Epidermal melanocyte (primary cell): ENCODE measurements at regions not wholly inside any gene's neighbourhood (a gene's known extent, or its start where the extent isn't known, plus 50 kb on each side); places are given as distances from the start of the nearest gene placed in this dataset.

ENCODE experiments used
- DNase-seq: peaks from one replicate; pipeline ENCODE4 v3.0.0; 2011; ENCODE audit warnings: low spot score; ENCODE audit not compliant: insufficient read length

DNA sequence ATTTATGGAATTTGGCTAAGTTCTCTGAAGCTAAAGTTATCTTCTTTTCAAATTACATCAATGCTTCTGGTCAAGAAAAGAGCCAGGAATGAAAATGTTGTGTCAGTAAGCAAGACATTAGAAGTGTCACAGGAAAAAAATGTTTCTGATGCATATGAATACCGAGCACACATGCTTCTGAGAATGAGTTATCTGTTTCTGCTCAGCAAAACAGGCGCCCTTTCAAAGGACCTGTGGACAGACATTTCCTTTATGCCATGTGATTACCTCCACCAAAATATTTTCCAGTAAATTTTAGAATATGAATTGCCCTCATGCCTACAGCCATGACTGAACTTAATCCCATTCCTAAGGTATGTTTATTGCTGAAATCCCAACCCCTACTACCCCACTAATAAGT lies 55.4 kb upstream of the RNF180 start:
- DNase-seq: no peak

DNA sequence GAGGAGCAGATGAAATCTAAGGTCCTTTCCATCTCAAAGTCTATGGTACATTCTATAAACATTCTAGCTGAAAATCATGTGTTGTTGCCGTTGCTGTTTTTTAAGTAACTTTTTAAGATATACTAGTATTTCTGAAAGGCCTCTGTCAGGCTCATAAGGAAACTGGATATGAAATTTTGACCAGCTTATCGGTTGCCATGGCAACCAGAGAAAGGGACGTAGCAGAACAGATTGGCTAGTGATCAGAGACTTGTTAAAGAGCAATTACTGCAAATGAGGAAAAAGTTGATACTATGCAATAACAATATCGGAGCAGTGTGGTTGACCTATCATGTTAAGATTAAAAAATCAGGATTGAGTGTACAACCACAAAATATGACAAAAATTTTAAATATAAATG lies 57.0 kb upstream of the RNF180 start:
- DNase-seq: no peak

DNA sequence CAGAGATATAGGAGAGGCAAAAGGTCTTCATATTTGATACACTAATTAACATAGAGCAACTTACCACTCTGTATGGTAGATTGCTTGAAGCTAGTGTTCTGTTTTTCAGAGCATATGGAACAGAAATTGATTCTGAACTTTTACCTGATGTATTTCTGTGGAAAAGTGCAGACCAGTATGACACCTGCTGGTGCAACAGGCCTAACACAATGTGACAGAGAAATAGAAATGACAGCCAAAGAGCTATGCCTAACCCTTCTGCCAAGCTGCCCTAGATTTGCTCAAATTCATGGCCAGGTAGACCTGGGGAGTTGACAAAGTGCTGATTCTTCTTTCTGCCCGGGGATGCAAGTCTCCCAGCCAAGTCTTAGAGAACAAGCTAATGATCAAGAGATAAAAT lies 65.4 kb upstream of the RNF180 start:
- no peak for DNase-seq

DNA sequence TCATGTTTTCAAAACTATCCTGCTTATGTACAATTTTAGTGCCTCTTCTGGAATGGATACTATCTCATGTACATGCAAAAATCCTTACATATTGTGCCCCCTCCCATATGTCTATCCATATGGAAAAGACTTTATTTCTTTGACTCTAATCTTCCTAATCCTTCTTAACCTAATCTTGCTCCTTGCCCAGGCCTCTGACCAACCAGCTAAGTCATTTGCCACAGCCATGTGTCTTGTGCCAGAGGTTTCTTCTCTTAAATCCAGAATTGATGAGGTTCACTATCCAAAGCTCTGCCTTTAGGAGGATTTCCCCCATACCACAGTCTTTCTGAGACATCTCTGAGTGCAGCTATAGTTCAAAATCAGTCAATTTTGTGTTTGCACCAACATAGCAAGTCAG lies 68.9 kb upstream of the RNF180 start:
- DNase-seq: no peak

DNA sequence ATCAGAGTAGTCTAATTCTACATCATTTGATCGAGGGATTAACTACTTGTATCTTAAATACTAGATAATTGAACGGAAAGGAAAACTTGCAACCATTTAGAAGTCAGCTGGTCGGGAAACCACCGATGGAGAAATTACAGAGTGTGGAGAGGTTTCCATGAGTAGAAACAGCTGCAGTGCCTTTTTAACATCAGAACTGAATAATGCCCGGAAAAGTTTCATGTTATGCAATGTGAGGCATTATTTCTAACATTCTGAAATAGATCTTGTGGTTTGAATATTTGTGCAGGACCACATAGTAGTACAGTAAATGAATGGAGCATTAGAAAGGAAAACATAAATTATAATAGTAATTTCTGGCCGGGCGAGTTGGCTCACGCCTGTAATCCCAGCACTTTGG lies 88.1 kb upstream of the RNF180 start:
- no peak for DNase-seq

DNA sequence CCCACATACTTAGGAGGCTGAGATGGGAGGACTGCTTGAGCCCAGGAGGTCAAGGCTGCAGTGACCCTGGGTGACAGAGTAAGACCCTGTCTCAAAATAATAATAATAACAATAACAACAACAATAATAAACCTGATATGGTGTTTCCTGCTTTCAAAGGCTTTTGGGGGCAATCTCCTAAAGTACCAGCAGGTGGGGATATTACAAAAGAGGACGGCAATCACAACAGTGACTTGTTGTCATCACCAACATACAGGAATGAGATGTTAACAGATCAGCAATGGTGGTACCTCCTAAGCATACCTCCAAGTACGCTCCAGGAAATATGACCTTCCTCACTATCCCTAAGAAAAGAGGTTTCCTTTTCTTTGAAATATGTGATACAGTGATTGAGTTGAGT lies 91.1 kb upstream of the RNF180 start:
- DNase-seq: peak; percentile 26

DNA sequence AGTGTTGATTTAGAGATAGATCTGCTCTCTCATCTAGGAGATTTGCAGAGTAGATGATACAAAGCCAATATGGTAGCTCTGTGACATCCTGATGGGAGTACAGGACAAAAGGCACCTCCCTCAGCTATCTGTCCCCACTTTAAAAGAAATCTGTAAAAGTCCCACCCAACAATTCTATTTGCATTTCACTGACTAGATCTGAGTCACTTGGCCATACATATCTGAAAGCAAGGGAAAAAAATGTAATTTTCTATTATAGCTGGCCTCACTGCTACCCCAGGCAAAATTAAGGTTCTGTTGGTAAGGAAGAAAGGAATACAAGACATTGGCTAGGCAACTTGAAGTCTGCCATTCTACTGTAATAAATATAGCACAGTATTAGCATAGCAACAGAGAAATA lies 96.2 kb upstream of the RNF180 start:
- DNase-seq: no peak

DNA sequence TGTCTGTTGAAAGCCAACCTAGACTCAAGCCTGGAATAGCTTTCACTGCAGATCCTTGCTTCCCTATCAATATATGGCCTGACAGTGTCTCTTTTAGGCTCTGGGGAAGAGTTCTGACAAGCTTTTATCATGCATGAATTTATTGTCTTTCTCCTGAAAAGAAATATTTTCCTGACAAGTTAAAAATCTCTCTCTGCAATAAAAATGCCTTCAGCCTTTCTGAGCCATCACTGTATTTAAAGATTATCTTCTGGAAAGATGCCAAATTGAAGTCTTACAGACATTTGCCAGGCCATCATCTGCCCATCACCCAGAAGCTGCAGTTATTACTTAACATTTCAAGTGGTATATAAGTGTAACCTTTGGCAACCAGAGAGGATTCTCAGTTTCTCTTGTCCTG lies 88.1 kb upstream of the HTR1A start:
- no peak for DNase-seq

DNA sequence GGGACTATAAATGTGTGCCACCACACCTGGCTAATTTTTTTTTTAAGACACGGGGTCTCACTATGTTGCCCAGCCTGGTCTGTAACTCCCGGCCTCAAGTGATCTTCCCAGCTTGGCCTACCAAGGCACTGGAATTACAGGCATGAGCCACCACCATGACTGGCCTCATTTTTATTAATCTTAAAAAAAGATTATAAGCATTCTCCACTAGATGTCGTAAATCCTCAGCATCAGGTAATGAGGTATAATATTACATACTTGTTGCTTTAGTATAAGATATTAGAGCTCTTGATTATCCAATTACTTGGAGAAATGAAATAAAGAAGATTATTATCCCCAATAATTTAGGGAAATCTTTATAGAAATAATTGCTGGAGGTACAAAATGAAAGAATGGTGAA lies 78.2 kb upstream of the HTR1A start:
- DNase-seq: no peak

DNA sequence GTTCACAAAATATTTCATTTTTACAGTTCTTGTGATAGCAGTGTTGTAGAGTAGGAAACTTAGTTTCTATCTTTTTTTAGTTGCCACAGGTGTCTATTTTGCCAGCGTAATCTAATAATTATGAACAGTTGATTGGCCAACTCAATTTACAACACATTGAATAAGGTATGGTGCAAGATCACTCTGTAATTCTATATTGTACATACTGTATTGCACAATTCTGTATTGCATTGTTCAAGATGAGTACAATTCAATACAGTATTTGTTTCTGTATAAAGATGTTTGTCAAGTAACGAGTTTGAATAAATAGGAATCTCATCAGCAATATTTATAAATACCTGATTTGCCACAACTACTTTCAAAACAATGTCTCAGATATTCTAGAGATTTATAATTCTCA lies 64.2 kb upstream of the HTR1A start:
- no peak for DNase-seq

DNA sequence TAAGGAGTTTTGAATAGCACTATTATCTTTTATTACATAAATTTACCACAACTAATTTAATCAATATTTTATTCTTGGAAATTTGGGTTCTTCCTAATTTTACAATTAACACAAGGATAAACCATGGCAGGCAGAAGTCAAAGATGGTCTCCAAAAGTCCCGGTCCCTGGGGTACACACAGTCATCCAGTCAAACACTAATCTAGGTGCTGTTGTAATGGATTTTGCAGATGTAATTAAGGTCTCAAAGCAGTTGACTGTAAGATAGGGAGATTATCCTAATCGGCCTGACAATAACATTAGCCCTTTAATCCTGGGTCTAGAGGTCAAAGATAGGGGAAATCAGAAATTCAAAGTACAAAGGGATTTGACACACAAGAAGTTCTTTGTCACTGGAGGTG lies 57.5 kb upstream of the HTR1A start:
- no peak for DNase-seq

DNA sequence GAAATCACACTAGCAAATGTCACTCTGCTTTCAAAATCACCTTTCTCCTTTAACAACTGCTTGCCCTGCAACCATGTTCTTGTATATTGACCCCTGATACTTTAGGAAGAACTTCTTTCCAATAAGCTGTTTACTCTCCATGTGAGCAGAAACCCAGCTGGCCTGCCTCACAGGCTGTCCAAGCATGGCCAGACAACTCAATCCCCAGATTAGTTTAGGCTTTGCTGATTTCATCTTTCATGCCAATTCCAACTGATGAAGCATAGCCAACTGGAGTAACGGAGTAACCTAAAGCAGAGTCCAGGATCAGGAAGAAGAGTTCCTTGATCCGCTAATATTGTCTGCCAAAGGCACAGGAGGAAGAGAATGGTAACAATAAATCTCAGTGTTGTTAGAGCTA lies 56.7 kb upstream of the HTR1A start:
- no peak for DNase-seq

DNA sequence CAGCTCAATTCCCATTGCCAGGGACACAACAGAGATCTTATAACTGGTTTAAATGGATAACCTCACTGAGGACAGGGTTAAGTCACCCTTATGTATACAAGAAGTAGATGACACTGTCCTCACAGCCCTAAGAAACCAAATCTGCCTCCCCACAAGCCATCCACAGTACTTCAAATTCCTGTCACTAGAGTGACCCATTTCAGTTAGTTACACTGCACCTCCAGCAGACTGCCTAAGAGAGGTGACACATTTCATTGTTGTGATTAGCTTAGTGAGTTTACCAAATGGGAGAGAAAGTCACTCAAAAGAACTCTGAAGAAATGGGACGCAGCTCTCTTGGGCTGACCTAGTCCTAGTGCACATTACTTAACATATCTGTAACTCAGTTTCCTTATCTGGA lies 53.6 kb upstream of the HTR1A start:
- DNase-seq: no peak
